Activated CD4-positive, alpha-beta T cell treated with anti-CD3 and anti-CD28 coated beads, Interleukin-2, amount 50 U/mL, for 48 hours (primary cell): ENCODE measurements at regions not wholly inside any gene's neighbourhood (a gene's known extent, or its start where the extent isn't known, plus 50 kb on each side); places are given as distances from the start of the nearest gene placed in this dataset.
"Not testable (repeated sequence)": the region's sequence is repeated elsewhere in the genome, so short reads cannot be mapped to it uniquely, and the experiment has no call there.

Experiments
- DNase-seq, 2 experiments: peaks; one replicate each; pipeline ENCODE4 v3.0.0-alpha.2; 2020

GRCh38 chrX:74179499-74179898 lies 124.5 kb upstream of the ZCCHC13 start:
- no peak for DNase-seq

GRCh38 chrX:74179071-74179470 lies 124.9 kb upstream of the ZCCHC13 start:
- DNase-seq, result no peak

- DNase-seq, result no peak
These were observed 125.4 kb upstream of the ZCCHC13 start for GRCh38 chrX:74178536-74178935.

- DNase-seq, result no peak
These were observed 132.5 kb upstream of the ZCCHC13 start for GRCh38 chrX:74171465-74171864.

- DNase-seq, result no peak
These were observed 141.8 kb upstream of the ZCCHC13 start for GRCh38 chrX:74162199-74162598.

- no peak for DNase-seq
These were observed 143.2 kb upstream of the ZCCHC13 start for GRCh38 chrX:74160816-74161215.

GRCh38 chrX:74160358-74160757 lies 143.6 kb upstream of the ZCCHC13 start:
- DNase-seq, result no peak

- no peak for DNase-seq
These were observed 156.5 kb upstream of the ZCCHC13 start for GRCh38 chrX:74147439-74147838.

- no peak for DNase-seq
These were observed 165.0 kb upstream of the ZCCHC13 start for GRCh38 chrX:74138943-74139342.

- DNase-seq, result no peak
These were observed 170.7 kb upstream of the ZCCHC13 start for GRCh38 chrX:74133156-74133796.

- DNase-seq, result no peak
These were observed 171.7 kb upstream of the ZCCHC13 start for GRCh38 chrX:74132280-74132679.

GRCh38 chrX:74119016-74119910 lies 184.7 kb upstream of the ZCCHC13 start:
- DNase-seq, result no peak

GRCh38 chrX:74117962-74118902 lies 185.7 kb upstream of the ZCCHC13 start:
- no peak for DNase-seq

GRCh38 chrX:74111245-74111644 lies 192.7 kb upstream of the ZCCHC13 start:
- DNase-seq, result no peak

- DNase-seq, result no peak
These were observed 196.3 kb upstream of the ZCCHC13 start for GRCh38 chrX:74107666-74108065.

GRCh38 chrX:74104356-74105015 lies 199.5 kb upstream of the ZCCHC13 start:
- DNase-seq, result no peak

- DNase-seq, result not testable (repeated sequence)
These were observed 205.6 kb upstream of the ZCCHC13 start for GRCh38 chrX:74098407-74098806.

- DNase-seq, result no peak
These were observed 213.9 kb upstream of the ZCCHC13 start for GRCh38 chrX:74090049-74090448.

GRCh38 chrX:74085642-74086236 lies 218.2 kb upstream of the ZCCHC13 start:
- no peak for DNase-seq

- DNase-seq, result no peak
These were observed 223.8 kb upstream of the ZCCHC13 start for GRCh38 chrX:74080165-74080564.

- DNase-seq, result no peak
These were observed 213.4 kb upstream of the XIST start for GRCh38 chrX:74065831-74066390.
